Right lobe of liver (tissue), 6 donors: ENCODE measurements at regions not wholly inside any gene's neighbourhood (a gene's known extent, or its start where the extent isn't known, plus 50 kb on each side); places are given as distances from the start of the nearest gene placed in this dataset.

Experiments
- ATAC-seq, 4 donors: fragments of 200-7000 bp; cut with Tn5 transposase; one replicate each; pipeline ENCODE4 v1.9.1; 2020; ENCODE audit warnings: mild to moderate bottlenecking in 4 of 4, moderate library complexity in 4 of 4
- DNase-seq, 3 donors: peaks; one replicate each; pipeline ENCODE4 v3.0.0-alpha.2; 2020
- H3K27ac ChIP-seq, 3 donors: fragments of 200-600 bp; one replicate each; pipeline ENCODE4 v1.8.0; 2022
- H3K27me3 ChIP-seq, 2 donors: fragments of 200-600 bp; one replicate each; pipeline ENCODE4 v1.8.0; 2022
- H3K36me3 ChIP-seq, 4 donors: fragments of 200-600 bp; sonication (generic) in 1 of 4; one replicate each; pipeline versions ENCODE4 v1.5.1 to v1.8.0; 2017 to 2022; ENCODE audit warnings: control low read depth in 1 of 4
- H3K4me1 ChIP-seq, 4 donors: fragments of 200-600 bp; sonication (generic) in 1 of 4; one replicate each; pipeline versions ENCODE4 v1.5.1 to v1.8.0; 2017 to 2022; ENCODE audit warnings: control low read depth in 1 of 4
- H3K4me3 ChIP-seq, 3 donors: fragments of 200-600 bp; one replicate each; pipeline ENCODE4 v1.8.0; 2022
- H3K9me3 ChIP-seq, 4 donors: fragments of 200-600 bp; sonication (generic) in 1 of 4; one replicate each; pipeline versions ENCODE4 v1.5.1 to v1.8.0; 2017 to 2022; ENCODE audit warnings: control low read depth in 1 of 4
- POLR2A ChIP-seq: fragments of 450-650 bp; IDR thresholded peaks from one replicate; pipeline ENCODE4 v1.6.1; 2017; ENCODE audit warnings: antibody characterized with exemption, mild to moderate bottlenecking
- WGBS: methylation state at CpG from one replicate; pipeline ENCODE4 v1.1.6; 2018; ENCODE audit warnings: low coverage, low lambda C conversion rate; ENCODE audit not compliant: insufficient coverage; ENCODE audit errors: missing lambda C conversion rate; 5-methylcytosine and 5-hydroxymethylcytosine counted together
- intact Hi-C, 2 donors: fragments of 100-400 bp; cut with DNase I; formaldehyde crosslinking; loops; one replicate each; pipeline versions ENCODE4 v1.11.2 to v1.14.1; 2022
- TF ChIP-seq, protein P1 (sequence below), 4 donors: fragments of 200-600 bp in 3 of 4; fragments of 450-650 bp in 1 of 4; IDR thresholded peaks; one replicate each; pipeline versions ENCODE4 v1.5.1 to v1.8.0; 2016 to 2022; ENCODE audit warnings: antibody characterized with exemption in 4 of 4, mild to moderate bottlenecking in 2 of 4
- donor health status: DM: no; HTN: yes; CAD: no.
- donor health status: DM: no; HTN: no; CAD: no.
- donor health status: DM: no; HTN: no; CAD: no.
- donor health status: DM: no; HTN: yes; CAD: no.
- donor health status: DM: no; HTN: yes; CAD: no.

DNA sequence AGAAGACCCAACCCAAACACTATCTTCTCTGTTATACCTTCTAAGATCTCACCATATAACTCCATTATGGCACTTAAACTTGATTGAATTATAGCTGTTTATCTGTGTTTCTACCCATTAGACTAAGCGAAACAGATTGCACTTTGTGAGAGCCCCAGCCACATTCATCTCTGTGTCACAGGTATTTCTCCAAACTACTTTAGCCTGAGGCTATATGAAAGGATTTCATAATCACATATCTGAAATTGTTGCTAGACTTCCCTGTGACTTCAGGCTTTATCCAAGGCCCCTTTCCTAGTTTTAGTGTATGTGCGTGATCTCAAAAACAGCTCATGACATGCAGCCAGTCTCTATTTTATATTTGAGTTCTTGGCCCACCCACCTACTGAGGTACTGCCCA is 745.0 kb upstream of the ACVR2A start:
- TF ChIP-seq, protein P1, sequence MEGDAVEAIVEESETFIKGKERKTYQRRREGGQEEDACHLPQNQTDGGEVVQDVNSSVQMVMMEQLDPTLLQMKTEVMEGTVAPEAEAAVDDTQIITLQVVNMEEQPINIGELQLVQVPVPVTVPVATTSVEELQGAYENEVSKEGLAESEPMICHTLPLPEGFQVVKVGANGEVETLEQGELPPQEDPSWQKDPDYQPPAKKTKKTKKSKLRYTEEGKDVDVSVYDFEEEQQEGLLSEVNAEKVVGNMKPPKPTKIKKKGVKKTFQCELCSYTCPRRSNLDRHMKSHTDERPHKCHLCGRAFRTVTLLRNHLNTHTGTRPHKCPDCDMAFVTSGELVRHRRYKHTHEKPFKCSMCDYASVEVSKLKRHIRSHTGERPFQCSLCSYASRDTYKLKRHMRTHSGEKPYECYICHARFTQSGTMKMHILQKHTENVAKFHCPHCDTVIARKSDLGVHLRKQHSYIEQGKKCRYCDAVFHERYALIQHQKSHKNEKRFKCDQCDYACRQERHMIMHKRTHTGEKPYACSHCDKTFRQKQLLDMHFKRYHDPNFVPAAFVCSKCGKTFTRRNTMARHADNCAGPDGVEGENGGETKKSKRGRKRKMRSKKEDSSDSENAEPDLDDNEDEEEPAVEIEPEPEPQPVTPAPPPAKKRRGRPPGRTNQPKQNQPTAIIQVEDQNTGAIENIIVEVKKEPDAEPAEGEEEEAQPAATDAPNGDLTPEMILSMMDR (IDR thresholded peaks at IDR 0.05), result no peak
- TF ChIP-seq POLR2A, result no peak
- no peak overlapping the region for H3K4me3 ChIP-seq
- H3K9me3 ChIP-seq, result no peaks in the 10 kb centered on the region
- intact Hi-C loops, result no loop called here
- ATAC-seq, result no peak
- no peak overlapping the region for H3K27ac ChIP-seq
- 64% methylated on average over 2 of the region's 2 CpGs for WGBS
- H3K36me3 ChIP-seq, result no peaks in the 10 kb centered on the region
- DNase-seq, result no peak
- H3K4me1 ChIP-seq, result no peaks in the 10 kb centered on the region
- no peaks in the 10 kb centered on the region for H3K27me3 ChIP-seq

DNA sequence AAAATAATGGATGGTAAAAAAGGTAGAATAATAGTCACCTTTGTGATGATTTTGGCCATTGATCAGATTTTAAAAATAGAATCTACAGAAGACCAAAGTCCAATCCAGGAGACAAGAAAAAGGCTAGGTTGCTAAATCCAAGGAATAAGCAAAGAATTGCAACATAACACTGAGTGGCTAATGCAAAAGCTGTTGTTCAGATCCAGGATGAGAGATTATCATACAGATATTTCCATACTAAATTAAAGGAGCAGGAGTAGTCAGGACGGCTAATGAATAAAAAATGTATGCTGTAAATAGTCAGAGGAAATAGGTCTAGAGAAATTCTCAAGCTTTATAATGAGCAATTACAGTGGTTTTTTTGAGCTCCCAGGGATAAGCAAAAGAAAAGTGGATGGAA is 745.9 kb upstream of the ACVR2A start:
- 7% methylated on average over 1 of the region's 1 CpG for WGBS
- intact Hi-C loops, result no loop called here

GRCh38 chr2:147097747-147098146 is 747.1 kb upstream of the ACVR2A start:
- Histone ChIP-seq H3K4me3 (no peak overlapping the region), H3K27ac (no peak overlapping the region), H3K9me3 (no peaks in the 10 kb centered on the region), H3K4me1 (no peaks in the 10 kb centered on the region), H3K27me3 (no peaks in the 10 kb centered on the region), H3K36me3 (no peaks in the 10 kb centered on the region)
- intact Hi-C loops, result no loop called here
- ATAC-seq (no peak), DNase-seq (no peak)
- TF ChIP-seq, protein P1 (IDR thresholded peaks at IDR 0.05), result no peak
- no peak for TF ChIP-seq POLR2A

More for the DNA sequence above, 745.9 kb upstream of the ACVR2A start:
- Histone ChIP-seq H3K27ac (no peak overlapping the region), H3K36me3 (no peaks in the 10 kb centered on the region), H3K9me3 (no peaks in the 10 kb centered on the region), H3K4me1 (no peaks in the 10 kb centered on the region), H3K4me3 (no peak overlapping the region), H3K27me3 (no peaks in the 10 kb centered on the region)
- ATAC-seq, result no peak
- no peak for TF ChIP-seq POLR2A
- TF ChIP-seq, protein P1 (IDR thresholded peaks at IDR 0.05), result no peak
- no peak for DNase-seq

DNA sequence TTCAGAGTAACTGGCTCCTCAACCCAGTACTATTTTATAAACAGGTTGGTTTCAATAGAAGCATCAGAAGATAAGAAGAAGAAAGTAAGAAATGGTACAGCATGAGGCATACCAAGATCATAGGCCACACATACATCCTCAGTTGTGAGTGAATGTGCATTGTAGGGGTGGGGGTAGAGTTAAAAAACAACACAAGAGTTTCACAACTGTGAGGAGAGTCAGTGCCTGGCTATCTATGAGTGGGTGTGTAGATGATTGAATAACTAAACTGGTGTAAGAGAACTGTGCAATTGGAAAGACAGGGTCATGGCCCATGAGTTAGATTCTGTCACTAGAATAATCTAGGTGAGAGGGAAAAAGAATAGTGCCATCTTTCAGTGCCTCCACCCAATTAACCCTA is 748.2 kb upstream of the ACVR2A start:
- Histone ChIP-seq H3K9me3 (no peaks in the 10 kb centered on the region), H3K36me3 (no peaks in the 10 kb centered on the region), H3K4me3 (no peak overlapping the region), H3K4me1 (no peaks in the 10 kb centered on the region), H3K27ac (no peak overlapping the region), H3K27me3 (no peaks in the 10 kb centered on the region)
- DNase-seq (no peak), ATAC-seq (no peak)
- intact Hi-C loops, result no loop called here
- no peak for TF ChIP-seq POLR2A
- TF ChIP-seq, protein P1 (IDR thresholded peaks at IDR 0.05), result no peak

DNA sequence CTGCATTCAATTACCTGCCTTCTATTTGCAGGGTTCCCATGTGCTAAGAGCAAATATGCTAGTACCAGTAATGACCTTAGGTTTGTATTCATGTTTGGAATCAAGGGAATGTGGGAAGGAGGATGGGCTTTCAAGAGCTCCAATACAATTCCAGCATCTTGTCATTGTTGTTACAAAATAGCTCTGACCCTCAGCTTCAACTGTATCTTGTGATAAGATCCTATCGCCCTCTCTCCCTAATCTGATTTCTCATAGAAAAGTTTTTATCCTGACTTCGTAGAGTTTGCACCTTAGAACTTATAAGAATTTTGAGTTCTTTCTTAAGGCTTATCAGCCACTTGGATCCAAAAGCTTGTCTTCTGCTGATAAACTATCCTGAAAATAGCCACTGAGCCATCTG is 749.5 kb upstream of the ACVR2A start:
- intact Hi-C loops, result no loop called here
- Histone ChIP-seq H3K9me3 (no peaks in the 10 kb centered on the region), H3K27ac (no peak overlapping the region), H3K27me3 (no peaks in the 10 kb centered on the region), H3K36me3 (no peaks in the 10 kb centered on the region), H3K4me3 (no peak overlapping the region), H3K4me1 (no peaks in the 10 kb centered on the region)
- TF ChIP-seq, protein P1 (IDR thresholded peaks at IDR 0.05), result no peak
- 72% methylated on average over 2 of the region's 2 CpGs for WGBS
- ATAC-seq (no peak), DNase-seq (no peak)
